ENCODE measurements at regions not wholly inside any gene's neighbourhood (a gene's known extent, or its start where the extent isn't known, plus 50 kb on each side); places are given as distances from the start of the nearest gene placed in this dataset.
A peak's percentile ranks its signal among the peaks of the same experiment; 100 is the strongest.

- Histone ChIP-seq H3K27ac (ENCODE audit: low read length) (no peak overlapping the region), H3K27me3 (ENCODE audit: control insufficient read depth, insufficient read depth, low read length) (no peaks in the 10 kb centered on the region), H3K4me3 (ENCODE audit: low read length) (no peak overlapping the region), H3K36me3 (ENCODE audit: control insufficient read depth, insufficient read depth, low read length) (no peaks in the 10 kb centered on the region), H3K4me1 (ENCODE audit: control insufficient read depth, insufficient read depth, low read length) (peaks cover 46% of the 10 kb centered on the region), H3K9me3 (ENCODE audit: control insufficient read depth, insufficient read depth, low read length) (no peaks in the 10 kb centered on the region)
- WGBS (ENCODE audit: insufficient coverage): 86% methylated on average over 16 of the region's 16 CpGs
- Mint-ChIP-seq H3K9me3 (no peaks in the 10 kb centered on the region), H3K4me1 (peaks cover 34 to 46% of the 10 kb centered on the region in 2 donors), H3K36me3 (no peaks in the 10 kb centered on the region), H3K27me3 (ENCODE audit: low read depth in 2 of 2) (peaks cover 0 to under 1% of the 10 kb centered on the region in 2 donors), H3K27ac (peak overlapping the region; percentile 93 to 97), H3K4me3 (no peak overlapping the region)
- DNase-seq: no peak
- no peak for ATAC-seq
- intact Hi-C loops (cut with micrococcal nuclease): no loop called here
- no peak for TF ChIP-seq CTCF (IDR thresholded peaks at IDR 0.05)
These were observed 125.9 kb upstream of the CXCR4 start for GRCh38 chr2:136243638-136244535.

- Mint-ChIP-seq H3K9me3 (no peaks in the 10 kb centered on the region), H3K27me3 (ENCODE audit: low read depth in 2 of 2) (no peaks in the 10 kb centered on the region), H3K4me1 (peaks cover 44 to 55% of the 10 kb centered on the region in 2 donors), H3K4me3 (peak overlapping the region; percentile 49), H3K27ac (peak overlapping the region; percentile 93 to 97), H3K36me3 (no peaks in the 10 kb centered on the region)
- peak; percentile 69 to 80 (median 76) for ATAC-seq
- Histone ChIP-seq H3K27me3 (ENCODE audit: control insufficient read depth, insufficient read depth, low read length) (no peaks in the 10 kb centered on the region), H3K36me3 (ENCODE audit: control insufficient read depth, insufficient read depth, low read length) (no peaks in the 10 kb centered on the region), H3K4me3 (ENCODE audit: low read length) (no peak overlapping the region), H3K4me1 (ENCODE audit: control insufficient read depth, insufficient read depth, low read length) (peaks cover 57% of the 10 kb centered on the region), H3K9me3 (ENCODE audit: control insufficient read depth, insufficient read depth, low read length) (no peaks in the 10 kb centered on the region), H3K27ac (ENCODE audit: low read length) (peak overlapping the region; percentile 69)
- no peak for TF ChIP-seq CTCF (IDR thresholded peaks at IDR 0.05)
- intact Hi-C loops (cut with micrococcal nuclease): loop anchor here (1.0 kb wide), 1 partner anchor 85 kb away; no protein-coding TSS in a partner anchor
- DNase-seq: peak; percentile 60 to 71
- WGBS (ENCODE audit: insufficient coverage): 57% methylated on average over 8 of the region's 10 CpGs
These were observed 124.8 kb upstream of the CXCR4 start for GRCh38 chr2:136242687-136243277.

- no peak overlapping the region for H3K4me3 ChIP-seq (ENCODE audit: low read length)
- Mint-ChIP-seq H3K4me3 (no peak overlapping the region), H3K9me3 (no peaks in the 10 kb centered on the region), H3K27me3 (ENCODE audit: low read depth in 2 of 2) (no peaks in the 10 kb centered on the region), H3K36me3 (no peaks in the 10 kb centered on the region), H3K4me1 (peaks cover 48 to 58% of the 10 kb centered on the region in 2 donors), H3K27ac (peak overlapping the region; percentile 93 to 97)
- no peak for DNase-seq
- no peaks in the 10 kb centered on the region for H3K27me3 ChIP-seq (ENCODE audit: control insufficient read depth, insufficient read depth, low read length)
- H3K36me3 ChIP-seq (ENCODE audit: control insufficient read depth, insufficient read depth, low read length): no peaks in the 10 kb centered on the region
- peak overlapping the region; percentile 69 for H3K27ac ChIP-seq (ENCODE audit: low read length)
- peaks cover 57% of the 10 kb centered on the region for H3K4me1 ChIP-seq (ENCODE audit: control insufficient read depth, insufficient read depth, low read length)
- intact Hi-C loops (cut with micrococcal nuclease): loop anchor here (1.0 kb wide), 1 partner anchor 85 kb away; no protein-coding TSS in a partner anchor
- no peaks in the 10 kb centered on the region for H3K9me3 ChIP-seq (ENCODE audit: control insufficient read depth, insufficient read depth, low read length)
- ATAC-seq: no peak
- 85% methylated on average over 4 of the region's 4 CpGs for WGBS (ENCODE audit: insufficient coverage)
- TF ChIP-seq CTCF (IDR thresholded peaks at IDR 0.05): no peak
These were observed 124.2 kb upstream of the CXCR4 start for GRCh38 chr2:136242100-136242499.
